ENCODE measurements at regions not wholly inside any gene's neighbourhood (a gene's known extent, or its start where the extent isn't known, plus 50 kb on each side); places are given as distances from the start of the nearest gene placed in this dataset.

GRCh38 chr21:38887062-38887686 is 81.4 kb downstream of the ETS2 start:
- no peak for TF ChIP-seq CTCF (IDR thresholded peaks at IDR 0.05; ENCODE audit: low read depth, low read length)
- Histone ChIP-seq H3K27me3 (no peaks in the 10 kb centered on the region), H3K27ac (no peak overlapping the region), H3K4me3 (no peak overlapping the region), H3K9me3 (ENCODE audit: low read depth) (peaks cover 6% of the 10 kb centered on the region), H3K4me1 (ENCODE audit: low read depth) (no peaks in the 10 kb centered on the region), H3K36me3 (no peaks in the 10 kb centered on the region)
- no peak for DNase-seq (ENCODE audit: low read depth in 1 of 2, low spot score in 1 of 2)

GRCh38 chr21:38885909-38886308 is 80.2 kb downstream of the ETS2 start:
- Histone ChIP-seq H3K27me3 (no peaks in the 10 kb centered on the region), H3K36me3 (no peaks in the 10 kb centered on the region), H3K4me1 (ENCODE audit: low read depth) (no peaks in the 10 kb centered on the region), H3K9me3 (ENCODE audit: low read depth) (peaks cover 6% of the 10 kb centered on the region), H3K4me3 (no peak overlapping the region), H3K27ac (no peak overlapping the region)
- no peak for TF ChIP-seq CTCF (IDR thresholded peaks at IDR 0.05; ENCODE audit: low read depth, low read length)
- no peak for DNase-seq (ENCODE audit: low read depth in 1 of 2, low spot score in 1 of 2)

GRCh38 chr21:38884440-38884839 is 78.7 kb downstream of the ETS2 start:
- H3K36me3 ChIP-seq: no peaks in the 10 kb centered on the region
- no peak for DNase-seq (ENCODE audit: low read depth in 1 of 2, low spot score in 1 of 2)
- no peaks in the 10 kb centered on the region for H3K4me1 ChIP-seq (ENCODE audit: low read depth)
- H3K27me3 ChIP-seq: no peaks in the 10 kb centered on the region
- no peak for TF ChIP-seq CTCF (IDR thresholded peaks at IDR 0.05; ENCODE audit: low read depth, low read length)
- peaks cover 10% of the 10 kb centered on the region for H3K9me3 ChIP-seq (ENCODE audit: low read depth)
- H3K4me3 ChIP-seq: no peak overlapping the region
- no peak overlapping the region for H3K27ac ChIP-seq

GRCh38 chr21:38883142-38883541 is 77.4 kb downstream of the ETS2 start:
- Histone ChIP-seq H3K27me3 (no peaks in the 10 kb centered on the region), H3K9me3 (ENCODE audit: low read depth) (peaks cover 10% of the 10 kb centered on the region), H3K4me1 (ENCODE audit: low read depth) (no peaks in the 10 kb centered on the region), H3K36me3 (no peaks in the 10 kb centered on the region), H3K4me3 (no peak overlapping the region), H3K27ac (no peak overlapping the region)
- no peak for DNase-seq (ENCODE audit: low read depth in 1 of 2, low spot score in 1 of 2)
- TF ChIP-seq CTCF (IDR thresholded peaks at IDR 0.05; ENCODE audit: low read depth, low read length): no peak

GRCh38 chr21:38881131-38881530 is 75.4 kb downstream of the ETS2 start:
- no peak for DNase-seq (ENCODE audit: low read depth in 1 of 2, low spot score in 1 of 2)

More at GRCh38 chr21:38881131-38881530, 75.4 kb downstream of the ETS2 start:
- H3K4me1 ChIP-seq (ENCODE audit: low read depth): no peaks in the 10 kb centered on the region
- H3K9me3 ChIP-seq (ENCODE audit: low read depth): peaks cover 4% of the 10 kb centered on the region
- H3K27me3 ChIP-seq: no peaks in the 10 kb centered on the region
- H3K36me3 ChIP-seq: no peaks in the 10 kb centered on the region
- no peak for TF ChIP-seq CTCF (IDR thresholded peaks at IDR 0.05; ENCODE audit: low read depth, low read length)
- H3K4me3 ChIP-seq: no peak overlapping the region
- H3K27ac ChIP-seq: no peak overlapping the region

All from cardiac muscle cell (in vitro differentiated cells and primary cell).